HG03378 (cell line): ENCODE measurements at regions not wholly inside any gene's neighbourhood (a gene's known extent, or its start where the extent isn't known, plus 50 kb on each side); places are given as distances from the start of the nearest gene placed in this dataset.

ENCODE experiments used
- ATAC-seq: cut with Tn5 transposase; IDR thresholded peaks from one replicate; pipeline ENCODE4 v1.9.1; 2021; ENCODE audit warnings: mild to moderate bottlenecking, moderate library complexity; ENCODE audit not compliant: unreplicated experiment

DNA sequence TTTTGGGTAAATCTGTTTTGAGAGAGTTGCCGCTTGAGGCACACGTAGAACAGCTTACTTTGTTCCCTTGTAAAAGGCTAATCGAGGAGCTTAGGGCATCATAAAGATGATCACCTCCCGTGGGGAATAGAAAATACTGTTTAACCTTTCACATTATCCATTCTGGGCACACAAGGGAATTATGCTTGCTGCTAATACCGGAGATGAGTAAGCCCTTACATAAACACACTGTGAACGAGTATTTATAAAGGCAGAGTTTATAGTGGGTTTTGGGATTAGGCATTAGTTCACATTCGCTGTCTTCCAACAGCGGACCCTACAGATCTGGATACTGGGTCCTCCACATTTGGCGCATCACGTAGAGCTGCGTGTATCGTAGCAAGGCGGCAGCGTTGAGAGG is 51.2 kb upstream of the CNTNAP4 start:
- no peak for ATAC-seq

DNA sequence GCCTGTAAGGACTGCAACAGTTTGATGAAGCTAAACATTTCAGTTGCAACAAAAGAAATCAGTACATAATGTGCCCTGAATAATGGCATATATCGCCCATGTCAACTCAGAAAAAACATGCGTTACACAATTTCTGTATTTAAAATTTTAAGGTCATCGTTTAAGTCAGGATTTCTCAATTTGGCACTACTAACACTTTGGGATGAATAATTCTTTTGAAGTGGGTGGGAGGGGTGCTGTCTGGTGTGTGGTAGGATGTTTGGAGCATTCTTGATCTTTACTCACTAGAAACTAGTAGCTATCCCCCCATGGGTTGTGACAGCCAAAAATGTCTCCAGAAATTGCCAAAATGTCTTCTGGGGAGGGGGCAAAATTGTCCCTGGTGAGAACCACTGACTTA is 50.7 kb upstream of the CNTNAP4 start:
- ATAC-seq, result no peak
